Naive thymus-derived CD4-positive, alpha-beta T cell (primary cell): ENCODE measurements at regions not wholly inside any gene's neighbourhood (a gene's known extent, or its start where the extent isn't known, plus 50 kb on each side); places are given as distances from the start of the nearest gene placed in this dataset.

Source experiments
- ATAC-seq: fragments of 150-1000 bp; cut with Tn5 transposase; 2 replicates; pipeline ENCODE4 v1.10.0; 2021; ENCODE audit warnings: mild to moderate bottlenecking, moderate library complexity
- CTCF ChIA-PET: fragments of 350-600 bp; sonication (Branson Sonifier 250); formaldehyde crosslinking; loops from one replicate; lab custom pipeline; 2021; ENCODE audit warnings: antibody characterized with exemption; lab: Charles Lee
- POLR2A ChIA-PET: fragments of 350-600 bp; sonication (Branson Sonifier 250); formaldehyde crosslinking; loops from one replicate; lab custom pipeline; 2021; ENCODE audit warnings: antibody characterized with exemption, inconsistent platforms; lab: Charles Lee
- DNase-seq, 9 donors: peaks; one replicate each; pipeline versions ENCODE4 v3.0.0 to v3.0.0-alpha.2; 2020 to 2022; ENCODE audit warnings: mixed read lengths in 1 of 9
- H3K27ac ChIP-seq: one replicate; pipeline ENCODE4 v1.7.0; 2013; ENCODE audit warnings: mild to moderate bottlenecking, low read depth, low read length, moderate library complexity
- H3K27me3 ChIP-seq, 2 donors: one replicate each; pipeline ENCODE4 v1.7.0; 2013; ENCODE audit warnings: low read length in 2 of 2, mild to moderate bottlenecking in 2 of 2, moderate library complexity in 2 of 2; ENCODE audit not compliant: control insufficient read depth in 2 of 2, insufficient read depth in 2 of 2
- H3K36me3 ChIP-seq, 3 experiments: 1 replicate in 2 of 3; 2 replicates in 1 of 3; pipeline ENCODE4 v1.7.0; 2013; ENCODE audit warnings: low read length in 3 of 3, mild to moderate bottlenecking in 3 of 3, moderate library complexity in 1 of 3; ENCODE audit not compliant: insufficient read depth in 3 of 3, control insufficient read depth in 2 of 3
- H3K4me1 ChIP-seq, 2 donors: one replicate each; pipeline ENCODE4 v1.7.0; 2013; ENCODE audit warnings: low read length in 2 of 2, mild to moderate bottlenecking in 2 of 2, moderate library complexity in 1 of 2; ENCODE audit not compliant: control insufficient read depth in 2 of 2, insufficient read depth in 2 of 2
- H3K4me3 ChIP-seq: 2 replicates; pipeline ENCODE4 v1.7.0; 2013; ENCODE audit warnings: mild to moderate bottlenecking, low read length
- H3K9me3 ChIP-seq, 3 experiments: 1 replicate in 2 of 3; 2 replicates in 1 of 3; pipeline ENCODE4 v1.7.0; 2013; ENCODE audit warnings: low read length in 3 of 3; ENCODE audit not compliant: control insufficient read depth in 2 of 3
- H3K27ac Mint-ChIP-seq, 9 donors: one replicate each; pipeline ENCODE4 v1.8.0; 2020 to 2022; ENCODE audit warnings: mixed read lengths in 9 of 9, mild to moderate bottlenecking in 8 of 9, moderate library complexity in 5 of 9, inconsistent platforms in 2 of 9
- H3K27me3 Mint-ChIP-seq, 5 donors: one replicate each; pipeline ENCODE4 v1.8.0; 2021 to 2022; ENCODE audit warnings: mixed read lengths in 5 of 5, mild to moderate bottlenecking in 1 of 5
- H3K36me3 Mint-ChIP-seq, 5 donors: one replicate each; pipeline ENCODE4 v1.8.0; 2020 to 2022; ENCODE audit warnings: mixed read lengths in 5 of 5, mild to moderate bottlenecking in 3 of 5, inconsistent platforms in 1 of 5
- H3K4me1 Mint-ChIP-seq, 7 donors: one replicate each; pipeline ENCODE4 v1.8.0; 2020 to 2022; ENCODE audit warnings: mixed read lengths in 7 of 7, mild to moderate bottlenecking in 3 of 7, inconsistent platforms in 1 of 7
- H3K4me3 Mint-ChIP-seq, 10 donors: one replicate each; pipeline ENCODE4 v1.8.0; 2020 to 2022; ENCODE audit warnings: mild to moderate bottlenecking in 10 of 10, mixed read lengths in 10 of 10, moderate library complexity in 6 of 10, inconsistent platforms in 2 of 10
- H3K9me3 Mint-ChIP-seq, 11 donors: one replicate each; pipeline ENCODE4 v1.8.0; 2020 to 2022; ENCODE audit warnings: mixed read lengths in 11 of 11, mild to moderate bottlenecking in 4 of 11, inconsistent platforms in 1 of 11, moderate library complexity in 1 of 11
- intact Hi-C, 2 donors: fragments of 100-400 bp; cut with micrococcal nuclease; formaldehyde crosslinking; loops; one replicate each; pipeline ENCODE4 v1.15.1; 2023

GRCh38 chr5:176740702-176741496, 69.5 kb upstream of the UNC5A start:
- POLR2A ChIA-PET: no interaction called here
- intact Hi-C loops: loop anchor here in 1 of 2 donors (10.0 kb wide), 1 partner anchor 76 kb away; no protein-coding TSS in a partner anchor
- CTCF ChIA-PET: no interaction called here
- Histone ChIP-seq H3K4me1 (peaks cover 3 to 14% of the 10 kb centered on the region in 2 donors), H3K27me3 (peaks cover 0 to 9% of the 10 kb centered on the region in 2 donors), H3K4me3 (no peak overlapping the region), H3K27ac (no peak overlapping the region), H3K9me3 (no peaks in the 10 kb centered on the region), H3K36me3 (no peaks in the 10 kb centered on the region)
- Mint-ChIP-seq H3K9me3 (peaks cover 0 to 2% (median 0%) of the 10 kb centered on the region in 11 donors), H3K4me1 (peaks cover 9 to 37% (median 28%) of the 10 kb centered on the region in 7 donors), H3K4me3 (no peak overlapping the region), H3K36me3 (peaks cover 0 to 3% (median 0%) of the 10 kb centered on the region in 5 donors), H3K27me3 (peaks cover 53 to 85% (median 67%) of the 10 kb centered on the region in 5 donors), H3K27ac (no peak overlapping the region)
- peak in 1 of 9 donors; percentile 17 for DNase-seq
- ATAC-seq: no peak

GRCh38 chr5:176741561-176742211, 68.7 kb upstream of the UNC5A start:
- peaks cover 14 to 43% (median 32%) of the 10 kb centered on the region in 7 donors for H3K4me1 Mint-ChIP-seq
- Histone ChIP-seq H3K4me3 (no peak overlapping the region), H3K27ac (no peak overlapping the region), H3K36me3 (no peaks in the 10 kb centered on the region), H3K4me1 (peaks cover 7 to 19% of the 10 kb centered on the region in 2 donors), H3K9me3 (no peaks in the 10 kb centered on the region), H3K27me3 (peaks cover 0 to 9% of the 10 kb centered on the region in 2 donors)
- ATAC-seq (peak; percentile 53), DNase-seq (no peak)
- peaks cover 0 to 2% (median 0%) of the 10 kb centered on the region in 11 donors for H3K9me3 Mint-ChIP-seq
- POLR2A ChIA-PET: no interaction called here
- intact Hi-C loops: loop anchor here in 1 of 2 donors (10.0 kb wide), 1 partner anchor 77 kb away; no protein-coding TSS in a partner anchor
- H3K4me3 Mint-ChIP-seq: no peak overlapping the region
- CTCF ChIA-PET: no interaction called here
- H3K36me3 Mint-ChIP-seq: peaks cover 0 to 3% (median 0%) of the 10 kb centered on the region in 5 donors
- H3K27ac Mint-ChIP-seq: no peak overlapping the region
- H3K27me3 Mint-ChIP-seq: peaks cover 58 to 84% (median 66%) of the 10 kb centered on the region in 5 donors

GRCh38 chr5:176742246-176743105, 67.9 kb upstream of the UNC5A start:
- peak in 1 of 9 donors; percentile 9 for DNase-seq
- intact Hi-C loops: loop anchor here in 1 of 2 donors (10.0 kb wide), 1 partner anchor 78 kb away; no protein-coding TSS in a partner anchor

GRCh38 chr5:176743136-176743861, 67.1 kb upstream of the UNC5A start:
- H3K4me3 Mint-ChIP-seq: peak overlapping the region in 7 of 10 donors; percentile 32 to 60 (median 40)
- peaks cover 0 to 2% (median 0%) of the 10 kb centered on the region in 11 donors for H3K9me3 Mint-ChIP-seq
- CTCF ChIA-PET: no interaction called here
- intact Hi-C loops: loop anchor here in 1 of 2 donors (10.0 kb wide), 1 partner anchor 78 kb away; no protein-coding TSS in a partner anchor
- Histone ChIP-seq H3K27me3 (peaks cover 0 to 15% of the 10 kb centered on the region in 2 donors), H3K4me3 (no peak overlapping the region), H3K27ac (no peak overlapping the region), H3K9me3 (no peaks in the 10 kb centered on the region), H3K4me1 (peaks cover 7 to 19% of the 10 kb centered on the region in 2 donors), H3K36me3 (no peaks in the 10 kb centered on the region)
- no peak overlapping the region for H3K27ac Mint-ChIP-seq
- no peak for ATAC-seq
- POLR2A ChIA-PET: no interaction called here
- H3K36me3 Mint-ChIP-seq: peaks cover 0 to 3% (median 0%) of the 10 kb centered on the region in 5 donors
- peaks cover 53 to 86% (median 65%) of the 10 kb centered on the region in 5 donors for H3K27me3 Mint-ChIP-seq
- no peak for DNase-seq
- peaks cover 14 to 43% (median 32%) of the 10 kb centered on the region in 7 donors for H3K4me1 Mint-ChIP-seq

More at GRCh38 chr5:176742246-176743105, 67.9 kb upstream of the UNC5A start:
- Mint-ChIP-seq H3K4me3 (peak overlapping the region in 2 of 10 donors; percentile 16 to 40), H3K9me3 (peaks cover 0 to 2% (median 0%) of the 10 kb centered on the region in 11 donors), H3K36me3 (peaks cover 0 to 3% (median 0%) of the 10 kb centered on the region in 5 donors), H3K27me3 (peaks cover 51 to 82% (median 64%) of the 10 kb centered on the region in 5 donors), H3K4me1 (peaks cover 14 to 43% (median 32%) of the 10 kb centered on the region in 7 donors), H3K27ac (peak overlapping the region in 1 of 9 donors; percentile 27)
- ChIA-PET CTCF (no interaction called here), POLR2A (no interaction called here)
- ATAC-seq: no peak
- Histone ChIP-seq H3K27me3 (peaks cover 0 to 15% of the 10 kb centered on the region in 2 donors), H3K9me3 (no peaks in the 10 kb centered on the region), H3K27ac (no peak overlapping the region), H3K4me1 (peaks cover 7 to 19% of the 10 kb centered on the region in 2 donors), H3K36me3 (no peaks in the 10 kb centered on the region), H3K4me3 (no peak overlapping the region)

GRCh38 chr5:176743868-176744583, 66.3 kb upstream of the UNC5A start:
- intact Hi-C loops: loop anchor here in 1 of 2 donors (10.0 kb wide), 1 partner anchor 79 kb away; no protein-coding TSS in a partner anchor
- Histone ChIP-seq H3K27me3 (peaks cover 0 to 15% of the 10 kb centered on the region in 2 donors), H3K4me3 (no peak overlapping the region), H3K27ac (no peak overlapping the region), H3K4me1 (peaks cover 7 to 19% of the 10 kb centered on the region in 2 donors), H3K36me3 (no peaks in the 10 kb centered on the region), H3K9me3 (no peaks in the 10 kb centered on the region)
- Mint-ChIP-seq H3K4me1 (peaks cover 14 to 43% (median 32%) of the 10 kb centered on the region in 7 donors), H3K9me3 (peaks cover 0 to 2% (median 0%) of the 10 kb centered on the region in 11 donors), H3K27ac (no peak overlapping the region), H3K27me3 (peaks cover 51 to 79% (median 61%) of the 10 kb centered on the region in 5 donors), H3K36me3 (peaks cover 0 to 3% (median 0%) of the 10 kb centered on the region in 5 donors), H3K4me3 (peak overlapping the region in 8 of 10 donors; percentile 25 to 60 (median 38))
- ATAC-seq (no peak), DNase-seq (no peak)
- ChIA-PET POLR2A (no interaction called here), CTCF (interaction anchor here (0.9 kb wide), 1 partner anchor 84 kb away, joined by 4 read pairs; no protein-coding TSS in a partner anchor)
